ENCODE measurements at regions not wholly inside any gene's neighbourhood (a gene's known extent, or its start where the extent isn't known, plus 50 kb on each side); places are given as distances from the start of the nearest gene placed in this dataset.

- no peak for DNase-seq
Measured at GRCh38 chr9:32218100-32218767, 166.2 kb upstream of the ACO1 start.

GRCh38 chr9:32220750-32221149 lies 163.7 kb upstream of the ACO1 start:
- no peak for DNase-seq

GRCh38 chr9:32234451-32234850 lies 150.0 kb upstream of the ACO1 start:
- no peak for DNase-seq

- DNase-seq: no peak
Measured at GRCh38 chr9:32247168-32247567, 137.3 kb upstream of the ACO1 start.

- DNase-seq: no peak
Measured at GRCh38 chr9:32248189-32248712, 136.2 kb upstream of the ACO1 start.

- no peak for DNase-seq
Measured at GRCh38 chr9:32251539-32251938, 132.9 kb upstream of the ACO1 start.

GRCh38 chr9:32253731-32254130 lies 130.7 kb upstream of the ACO1 start:
- no peak for DNase-seq

GRCh38 chr9:32255026-32255425 lies 129.4 kb upstream of the ACO1 start:
- DNase-seq: no peak

- DNase-seq: no peak
Measured at GRCh38 chr9:32258482-32258881, 126.0 kb upstream of the ACO1 start.

- no peak for DNase-seq
Measured at GRCh38 chr9:32260151-32260862, 124.1 kb upstream of the ACO1 start.

GRCh38 chr9:32264170-32264864 lies 120.1 kb upstream of the ACO1 start:
- DNase-seq: no peak

- DNase-seq: no peak
Measured at GRCh38 chr9:32265037-32265436, 119.4 kb upstream of the ACO1 start.

GRCh38 chr9:32278991-32279390 lies 105.5 kb upstream of the ACO1 start:
- DNase-seq: no peak

- no peak for DNase-seq
Measured at GRCh38 chr9:32289756-32290155, 94.7 kb upstream of the ACO1 start.

GRCh38 chr9:32291370-32291769 lies 93.1 kb upstream of the ACO1 start:
- no peak for DNase-seq

- DNase-seq: no peak
Measured at GRCh38 chr9:32292611-32293010, 91.8 kb upstream of the ACO1 start.

- DNase-seq: no peak
Measured at GRCh38 chr9:32293091-32293490, 91.4 kb upstream of the ACO1 start.

GRCh38 chr9:32294106-32294505 lies 90.3 kb upstream of the ACO1 start:
- DNase-seq: no peak

GRCh38 chr9:32300373-32300772 lies 84.1 kb upstream of the ACO1 start:
- no peak for DNase-seq

- no peak for DNase-seq
Measured at GRCh38 chr9:32304495-32304894, 79.9 kb upstream of the ACO1 start.

GRCh38 chr9:32306006-32306405 lies 78.4 kb upstream of the ACO1 start:
- DNase-seq: no peak

GRCh38 chr9:32319312-32319929 lies 65.0 kb upstream of the ACO1 start:
- DNase-seq: no peak

- no peak for DNase-seq
Measured at GRCh38 chr9:32322622-32323021, 61.8 kb upstream of the ACO1 start.

GRCh38 chr9:32326146-32326545 lies 58.3 kb upstream of the ACO1 start:
- DNase-seq: no peak
